Endothelial cell of umbilical vein (primary cell): ENCODE measurements at regions not wholly inside any gene's neighbourhood (a gene's known extent, or its start where the extent isn't known, plus 50 kb on each side); places are given as distances from the start of the nearest gene placed in this dataset.

Experiments used
- BruUV-seq: library from RNA; stranded (reverse); fragments of 400-500 nt; replicated peaks from 2 replicates; lab custom pipeline; 2021; lab: Mats Ljungman, UMichigan
- CTCF ChIA-PET: fragments of 300-600, 350-600 bp; sonication (Branson Sonifier 250); formaldehyde crosslinking; loops from one replicate; lab custom pipeline; 2021; ENCODE audit warnings: antibody characterized with exemption, inconsistent platforms; lab: Charles Lee
- POLR2A ChIA-PET: fragments of 300-600, 350-600 bp; sonication (Branson Sonifier 250); formaldehyde crosslinking; loops from one replicate; lab custom pipeline; 2021; ENCODE audit warnings: antibody characterized with exemption, inconsistent platforms; lab: Charles Lee
- DNase-seq: peaks from one replicate; pipeline ENCODE4 v3.0.0-alpha.2; 2011; ENCODE audit warnings: low read depth, low spot score
- FAIRE-seq: peaks from 2 replicates; lab custom pipeline; 2011; peaks lifted over from hg19 to GRCh38; lab: Jason Lieb, UNC
- H2AFZ ChIP-seq: 2 replicates; pipeline ENCODE4 v1.6.0; 2012; ENCODE audit warnings: low read depth, low read length, control low read depth, inconsistent platforms
- H3K27ac ChIP-seq: 2 replicates; pipeline ENCODE4 v1.5.1; 2011; ENCODE audit warnings: low read depth, mild to moderate bottlenecking, control low read depth, low read length, moderate library complexity; ENCODE audit not compliant: insufficient read depth
- H3K27me3 ChIP-seq, 2 experiments: 2 replicates each; pipeline versions ENCODE4 v1.6.0 to v1.6.1; 2011; ENCODE audit warnings: low read length in 2 of 2, mixed read lengths in 1 of 2; ENCODE audit not compliant: control insufficient read depth in 2 of 2, insufficient read depth in 2 of 2
- H3K36me3 ChIP-seq, 2 experiments: 2 replicates in 1 of 2; 3 replicates in 1 of 2; pipeline ENCODE4 v1.5.1; 2011; ENCODE audit warnings: low read length in 2 of 2, mild to moderate bottlenecking in 1 of 2, moderate library complexity in 1 of 2; ENCODE audit not compliant: control insufficient read depth in 2 of 2, insufficient read depth in 2 of 2; ENCODE audit errors: extremely low read depth in 1 of 2
- H3K4me1 ChIP-seq: 3 replicates; pipeline ENCODE4 v1.5.1; 2011; ENCODE audit warnings: mild to moderate bottlenecking, low read length; ENCODE audit not compliant: control insufficient read depth, insufficient read depth; ENCODE audit errors: extremely low read depth
- H3K4me2 ChIP-seq: 2 replicates; pipeline ENCODE4 v1.6.1; 2011; ENCODE audit warnings: low read length, control low read depth, mixed read lengths; ENCODE audit not compliant: insufficient read depth
- H3K4me3 ChIP-seq, 3 experiments: fragments of 200-600 bp in 1 of 3; sonication (generic), shearing (Covaris generic) in 1 of 3; replicated peaks in 1 of 3; 2 replicates each; pipeline ENCODE4 v1.5.1; 2011 to 2016; ENCODE audit warnings: control low read depth in 3 of 3, low read length in 3 of 3, mild to moderate bottlenecking in 2 of 3, inconsistent platforms in 1 of 3, low read depth in 1 of 3, moderate library complexity in 1 of 3; ENCODE audit not compliant: insufficient read depth in 1 of 3
- H3K79me2 ChIP-seq: 2 replicates; pipeline ENCODE4 v1.6.0; 2012; ENCODE audit warnings: low read length, inconsistent platforms; ENCODE audit not compliant: control insufficient read depth, insufficient read depth
- H3K9ac ChIP-seq: replicated peaks from 2 replicates; pipeline ENCODE3; 2011; ENCODE audit warnings: low read length, control low read depth; ENCODE audit not compliant: insufficient read depth; ENCODE audit errors: extremely low read depth
- H3K9me1 ChIP-seq: replicated peaks from 3 replicates; pipeline ENCODE4 v1.6.0; 2011; ENCODE audit warnings: mild to moderate bottlenecking, low read length; ENCODE audit not compliant: control insufficient read depth, insufficient read depth; ENCODE audit errors: extremely low read depth
- H3K9me3 ChIP-seq: replicated peaks from 2 replicates; pipeline ENCODE4 v1.5.1; 2012; ENCODE audit warnings: low read length, inconsistent platforms; ENCODE audit not compliant: control insufficient read depth, insufficient read depth
- H4K20me1 ChIP-seq: replicated peaks from 2 replicates; pipeline ENCODE3; 2011; ENCODE audit warnings: mild to moderate bottlenecking, low read length; ENCODE audit not compliant: control insufficient read depth, insufficient read depth; ENCODE audit errors: extremely low read depth
- CTCF ChIP-seq, 2 donors: IDR thresholded peaks; 1 replicate in 1 of 2; 2 replicates in 1 of 2; pipeline ENCODE4 v1.5.1; 2011; ENCODE audit warnings: low read length in 2 of 2, mild to moderate bottlenecking in 2 of 2, moderate library complexity in 2 of 2, control low read depth in 1 of 2, inconsistent platforms in 1 of 2, low read depth in 1 of 2; ENCODE audit not compliant: insufficient read depth in 1 of 2; ENCODE audit errors: extremely low read depth in 1 of 2
- EZH2 ChIP-seq: IDR thresholded peaks from 2 replicates; pipeline ENCODE4 v1.6.1; 2012; ENCODE audit warnings: borderline replicate concordance, low read depth, mild to moderate bottlenecking, moderate library complexity, low read length, inconsistent platforms; ENCODE audit not compliant: severe bottlenecking
- FOS ChIP-seq: IDR thresholded peaks from 2 replicates; pipeline ENCODE4 v1.6.1; 2011; ENCODE audit warnings: mild to moderate bottlenecking, low read length, moderate library complexity, borderline replicate concordance; ENCODE audit not compliant: insufficient read depth
- GATA2 ChIP-seq: IDR thresholded peaks from 2 replicates; pipeline ENCODE4 v1.7.0; 2011; ENCODE audit warnings: low read depth, mild to moderate bottlenecking, moderate library complexity, mixed read lengths, low read length; ENCODE audit not compliant: insufficient read length, insufficient read depth
- JUN ChIP-seq: IDR thresholded peaks from 2 replicates; pipeline ENCODE4 v1.6.1; 2011; ENCODE audit warnings: borderline replicate concordance, low read depth; ENCODE audit not compliant: insufficient read length, insufficient read depth
- MAX ChIP-seq: IDR thresholded peaks from 2 replicates; pipeline ENCODE4 v1.6.1; 2011; ENCODE audit not compliant: insufficient read depth, insufficient read length
- MYC ChIP-seq: IDR thresholded peaks from one replicate; pipeline ENCODE4 v1.6.1; 2011; ENCODE audit warnings: mild to moderate bottlenecking, low read depth, low read length
- POLR2A ChIP-seq: IDR thresholded peaks from 2 replicates; pipeline ENCODE4 v1.6.1; 2012; ENCODE audit warnings: low read depth, mild to moderate bottlenecking, control low read depth, low read length
- POLR2AphosphoS5 ChIP-seq: IDR thresholded peaks from 2 replicates; pipeline ENCODE4 v1.6.1; 2012; ENCODE audit warnings: low read depth, mild to moderate bottlenecking, control low read depth, low read length, moderate library complexity; ENCODE audit not compliant: insufficient read depth
- dilution Hi-C: fragments of 300-500 bp; cut with MboI; formaldehyde crosslinking; loops from one replicate; pipeline ENCODE4 v1.15.0; 2019; ENCODE audit warnings: low sequenced_read_pairs; ENCODE audit not compliant: extremely low pct_ligation_motif_present
- intact Hi-C: fragments of 100-400 bp; cut with micrococcal nuclease; formaldehyde crosslinking; loops from one replicate; pipeline ENCODE4 v1.10.0; 2022

GRCh38 chr3:191770541-191770940 is 309.6 kb downstream of the PYDC2 start:
- no peak for TF ChIP-seq POLR2A
- TF ChIP-seq EZH2 = no peak
- TF ChIP-seq MYC = no peak
- no peak for TF ChIP-seq JUN
- no peak for TF ChIP-seq GATA2
- no peak for TF ChIP-seq FOS
- no peak for TF ChIP-seq MAX
- no peak for TF ChIP-seq CTCF (IDR thresholded peaks at IDR 0.05; ENCODE audit: extremely low read depth in 1 of 2, insufficient read depth in 1 of 2, low read depth in 1 of 2, low read length in 2 of 2)
- TF ChIP-seq POLR2AphosphoS5 = no peak
- CTCF ChIA-PET = no interaction called here
- H3K4me1 ChIP-seq = no peaks in the 10 kb centered on the region
- no peak for FAIRE-seq
- no peak overlapping the region for H3K9ac ChIP-seq
- H3K9me3 ChIP-seq = no peaks in the 10 kb centered on the region
- no peak overlapping the region for H2AFZ ChIP-seq
- no TSS peak for BruUV-seq
- no peaks in the 10 kb centered on the region for H4K20me1 ChIP-seq
- H3K79me2 ChIP-seq = no peaks in the 10 kb centered on the region
- no peak for DNase-seq
- dilution Hi-C loops (no loop called here), intact Hi-C loops (no loop called here)
- POLR2A ChIA-PET = no interaction called here
- no peak overlapping the region for H3K27ac ChIP-seq
- no peak overlapping the region for H3K4me2 ChIP-seq
- no peaks in the 10 kb centered on the region for H3K27me3 ChIP-seq
- no peaks in the 10 kb centered on the region for H3K9me1 ChIP-seq
- no peak overlapping the region for H3K4me3 ChIP-seq
- H3K36me3 ChIP-seq = no peaks in the 10 kb centered on the region
